GM21737 (cell line): ENCODE measurements at regions not wholly inside any gene's neighbourhood (a gene's known extent, or its start where the extent isn't known, plus 50 kb on each side); places are given as distances from the start of the nearest gene placed in this dataset.

ENCODE experiments used
- ATAC-seq: cut with Tn5 transposase; IDR thresholded peaks from one replicate; pipeline ENCODE4 v1.9.1; 2021; ENCODE audit warnings: mild to moderate bottlenecking, moderate library complexity; ENCODE audit not compliant: unreplicated experiment

- ATAC-seq: no peak
Measured at GRCh38 chr3:72698154-72698917, 149.9 kb downstream of the SHQ1 start.

GRCh38 chr3:72697717-72698116, 150.5 kb downstream of the SHQ1 start:
- no peak for ATAC-seq

GRCh38 chr3:72696815-72697214, 151.4 kb downstream of the SHQ1 start:
- ATAC-seq: no peak

GRCh38 chr3:72694398-72694797, 153.8 kb downstream of the SHQ1 start:
- ATAC-seq: no peak

DNA sequence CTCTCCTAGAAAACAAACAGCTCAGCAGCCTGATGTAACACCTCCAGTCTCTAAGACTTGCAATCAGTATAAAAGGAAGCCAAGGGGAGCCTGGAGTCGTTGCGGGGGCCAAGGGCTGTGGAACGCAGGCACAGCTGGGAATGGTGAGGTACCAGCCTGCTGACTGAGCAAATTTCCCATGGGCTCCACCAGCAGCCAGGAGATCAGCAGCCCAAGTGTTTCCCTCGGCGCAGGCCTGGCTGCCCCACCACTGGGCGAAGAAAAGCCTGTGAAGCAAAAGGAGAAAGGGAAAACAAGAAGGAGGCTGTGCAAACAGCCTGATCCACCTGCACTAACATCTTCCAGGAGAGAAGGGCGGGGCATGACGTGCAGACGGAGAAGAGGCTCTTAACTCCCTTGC, 155.3 kb downstream of the SHQ1 start:
- ATAC-seq: no peak

GRCh38 chr3:72690629-72691028, 157.6 kb downstream of the SHQ1 start:
- no peak for ATAC-seq

GRCh38 chr3:72682936-72683452, 165.3 kb downstream of the SHQ1 start:
- ATAC-seq: peak; percentile 48

GRCh38 chr3:72681598-72681997, 166.6 kb downstream of the SHQ1 start:
- no peak for ATAC-seq

GRCh38 chr3:72680766-72681165, 167.5 kb downstream of the SHQ1 start:
- ATAC-seq: no peak

DNA sequence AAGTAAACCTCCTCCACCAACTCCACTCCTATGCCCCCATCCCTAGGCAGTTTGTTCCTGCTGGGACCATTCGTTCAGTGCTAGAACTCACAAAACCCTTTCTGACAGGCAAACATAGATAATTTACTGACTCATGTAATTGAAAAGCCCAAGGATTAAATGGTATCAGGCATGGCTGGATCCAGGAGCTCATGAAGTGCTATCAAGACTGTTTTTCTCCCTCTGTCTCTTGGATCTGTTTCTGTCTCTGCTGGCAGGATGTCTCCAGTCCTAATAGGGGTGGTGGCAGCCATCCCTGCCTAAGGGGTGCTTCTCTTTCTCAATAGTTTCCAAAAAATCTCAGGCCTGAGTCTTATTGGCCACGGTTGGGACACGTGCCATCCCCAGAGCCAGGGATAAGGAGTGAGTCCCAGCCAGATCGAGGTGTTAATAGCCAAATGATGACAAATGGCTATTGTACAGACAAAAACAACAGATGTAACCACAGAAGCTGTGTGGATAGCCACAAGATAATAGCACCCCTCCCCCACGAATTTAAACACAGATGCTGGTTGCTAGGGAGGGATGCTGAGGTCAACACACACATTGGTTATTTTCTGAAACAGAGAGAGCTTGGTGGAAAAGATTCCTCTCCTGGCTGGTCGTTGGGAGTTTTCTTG, 168.6 kb downstream of the SHQ1 start:
- no peak for ATAC-seq

GRCh38 chr3:72678867-72679266, 169.4 kb downstream of the SHQ1 start:
- no peak for ATAC-seq

GRCh38 chr3:72678380-72678779, 169.9 kb downstream of the SHQ1 start:
- ATAC-seq: no peak

DNA sequence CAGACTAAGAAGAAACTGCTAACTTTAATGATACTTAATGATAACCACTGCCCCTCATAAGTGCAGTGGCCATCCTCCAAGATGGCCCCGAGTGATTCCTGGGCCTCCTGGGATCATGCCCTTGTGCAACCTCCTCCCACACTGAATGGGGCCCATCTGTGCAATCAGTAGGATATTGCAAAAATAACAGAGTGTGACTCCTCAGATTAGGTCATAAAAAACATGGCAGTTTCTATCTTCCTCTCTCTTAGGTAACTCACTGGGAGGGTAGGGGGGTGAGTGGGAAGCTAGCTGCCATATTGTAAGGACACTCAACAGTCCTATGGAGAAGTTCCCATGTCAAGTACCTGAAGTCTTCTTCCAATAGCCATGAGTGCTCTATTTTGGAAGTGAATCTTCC, 173.0 kb downstream of the SHQ1 start:
- ATAC-seq: no peak

DNA sequence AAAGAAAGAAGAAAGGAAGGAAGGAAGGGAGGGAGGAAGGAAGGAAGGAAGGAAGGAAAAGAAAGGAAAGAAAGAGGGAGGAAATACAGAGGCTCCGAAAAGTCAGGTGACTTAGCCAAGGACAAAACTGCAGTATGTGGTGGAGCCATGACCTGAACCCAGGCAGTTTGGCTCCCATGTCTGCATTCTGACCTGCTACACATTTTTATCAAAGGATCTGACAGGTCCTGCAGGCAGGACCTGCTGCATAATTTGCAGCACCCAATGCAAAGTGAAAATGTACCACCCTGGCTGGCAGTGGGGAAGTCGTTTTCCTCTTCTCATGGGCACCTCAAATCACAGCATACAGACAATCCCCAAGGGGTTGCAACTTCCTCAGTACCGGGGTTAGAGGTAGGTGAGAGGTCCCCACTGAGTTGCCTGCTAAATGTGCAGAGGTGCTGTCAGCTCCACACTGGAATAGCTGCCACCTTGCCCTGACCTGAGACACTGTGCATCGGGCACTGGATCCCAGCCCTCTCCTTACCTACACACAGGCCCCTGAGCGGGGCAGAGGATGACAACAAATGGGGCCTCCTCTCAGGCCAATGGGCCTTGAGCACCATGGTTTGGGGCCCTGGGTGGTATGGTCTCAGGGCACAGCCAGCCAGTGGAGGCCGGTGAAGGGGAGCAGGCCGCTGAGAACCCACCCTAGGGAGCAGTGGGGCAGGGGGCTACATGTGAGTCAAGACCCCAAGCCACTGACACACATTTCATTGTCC, 175.1 kb downstream of the SHQ1 start:
- ATAC-seq: no peak

- ATAC-seq: no peak
Measured at GRCh38 chr3:72669224-72669623, 179.0 kb downstream of the SHQ1 start.

DNA sequence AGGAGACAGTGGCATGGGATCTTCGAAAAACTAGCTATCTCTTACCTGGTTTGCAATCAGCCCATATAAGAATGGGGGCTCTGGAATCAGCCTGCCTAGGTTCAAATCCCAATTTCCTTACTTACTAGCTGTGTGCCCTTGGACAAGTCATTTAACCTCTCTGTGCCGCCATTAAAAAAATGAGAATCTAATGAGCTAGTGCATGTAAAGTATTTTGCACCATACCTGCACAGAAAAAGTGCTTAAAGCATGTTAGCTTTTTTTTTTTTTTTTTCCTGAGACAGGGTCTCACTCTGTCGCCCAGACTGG, 181.8 kb downstream of the SHQ1 start:
- no peak for ATAC-seq

DNA sequence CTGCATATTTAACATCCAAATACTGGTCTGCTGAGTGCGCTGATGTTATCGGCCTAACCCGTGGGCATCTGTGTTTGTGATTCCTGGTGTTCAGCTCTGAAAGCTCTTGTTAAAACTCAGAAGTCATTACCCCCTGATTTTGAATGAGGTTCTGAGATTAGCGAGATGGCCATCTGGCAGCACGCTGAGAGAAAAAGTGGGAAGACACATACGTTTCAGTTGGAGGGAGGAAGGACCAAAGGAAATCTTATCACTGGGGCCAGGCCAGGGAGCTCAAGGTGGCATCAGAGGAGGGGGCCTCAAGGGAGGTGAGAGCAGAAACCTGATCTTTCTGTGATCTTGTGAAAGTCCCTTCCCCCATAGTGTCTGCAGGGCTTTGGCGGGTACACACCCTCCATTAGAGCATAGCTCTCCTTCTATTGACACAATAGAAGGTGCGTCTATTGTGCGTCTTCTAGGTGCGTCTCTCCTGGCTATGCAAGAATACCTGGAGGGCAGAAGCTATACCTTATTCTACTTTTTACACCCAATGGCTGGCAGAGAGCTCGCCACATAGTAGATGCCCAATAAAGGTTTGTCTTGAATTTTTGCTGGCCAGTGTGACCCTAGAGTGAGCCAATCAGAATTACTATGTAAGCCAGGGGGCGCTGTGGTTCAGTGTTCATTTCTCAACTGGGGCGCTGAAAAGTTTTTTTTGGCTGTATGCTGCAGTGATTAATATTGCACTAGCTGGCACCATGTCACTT, 182.4 kb downstream of the SHQ1 start:
- ATAC-seq: no peak

DNA sequence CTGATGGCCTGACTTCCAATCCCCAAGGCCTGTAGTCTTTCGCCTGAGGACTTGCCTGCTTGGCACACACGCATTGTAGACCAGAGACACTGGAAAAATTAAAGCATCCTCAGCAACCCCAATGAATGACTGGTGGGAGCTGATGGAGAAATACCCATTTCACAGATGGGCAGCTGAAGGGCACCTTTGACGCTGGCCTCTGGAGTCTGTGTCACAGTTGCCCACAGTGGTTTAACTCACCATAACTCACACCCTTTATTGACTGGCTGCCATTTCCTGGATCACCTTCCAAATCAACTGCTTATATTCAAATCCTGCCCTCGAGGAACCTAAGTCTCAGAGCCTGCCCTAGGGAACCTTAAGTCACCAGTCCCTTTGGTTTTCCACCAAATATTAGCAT, 183.1 kb downstream of the SHQ1 start:
- no peak for ATAC-seq

GRCh38 chr3:72664184-72664975, 183.9 kb downstream of the SHQ1 start:
- no peak for ATAC-seq

DNA sequence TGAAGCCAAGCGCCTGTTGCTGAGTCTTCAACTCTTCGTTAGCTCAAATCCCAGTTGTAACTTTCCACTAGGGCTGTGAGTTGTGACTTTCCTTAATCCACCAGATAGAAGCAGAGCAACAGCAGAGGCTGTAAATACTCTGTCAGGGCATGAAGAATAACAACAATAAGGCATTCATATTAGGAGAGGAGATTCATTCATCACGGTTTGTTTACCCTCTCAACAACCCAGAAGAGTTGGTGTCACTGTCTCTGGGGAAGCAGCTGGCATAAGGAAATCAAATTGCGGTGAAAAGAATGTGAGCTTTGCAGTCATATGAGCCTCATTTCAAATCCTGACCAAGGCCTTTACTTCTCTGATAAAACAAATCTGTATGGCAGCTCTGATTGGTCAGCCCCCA, 184.8 kb downstream of the SHQ1 start:
- no peak for ATAC-seq

DNA sequence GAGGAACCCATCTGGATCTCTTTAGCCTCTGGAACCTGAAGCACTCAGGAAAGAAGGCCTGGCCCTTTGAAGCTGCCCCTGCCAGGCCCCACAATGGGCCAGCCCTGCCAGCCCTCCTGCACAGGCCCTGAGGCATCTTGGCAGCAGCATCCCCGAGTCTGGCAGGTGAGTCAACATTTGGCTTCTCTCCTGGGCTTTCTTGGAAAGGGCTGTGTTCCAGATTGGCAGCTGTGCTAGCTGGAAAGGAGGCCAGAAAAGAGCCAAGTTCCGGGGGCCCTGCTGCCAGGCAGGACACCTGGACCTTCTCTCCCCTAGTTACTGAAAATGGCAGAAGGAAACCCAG, 187.2 kb downstream of the SHQ1 start:
- ATAC-seq: no peak
